Heart left ventricle (tissue), 13 donors: ENCODE measurements at regions not wholly inside any gene's neighbourhood (a gene's known extent, or its start where the extent isn't known, plus 50 kb on each side); places are given as distances from the start of the nearest gene placed in this dataset.

Source experiments
- CTCF ChIP-seq, 12 donors: fragments of 200-600 bp; sonication (generic) in 4 of 12; IDR thresholded peaks; one replicate each; pipeline versions ENCODE4 v1.5.0 to v1.8.0; 2018 to 2022; ENCODE audit warnings: antibody characterized with exemption in 12 of 12, mild to moderate bottlenecking in 5 of 12
- POLR2A ChIP-seq, 2 donors: fragments of 450-650 bp; IDR thresholded peaks; one replicate each; pipeline ENCODE4 v1.6.1; 2017; ENCODE audit warnings: antibody characterized with exemption in 2 of 2, mild to moderate bottlenecking in 2 of 2, moderate library complexity in 2 of 2
- donor health status: ischemic (EF 13 %, LVEDD 7.1; RV severe dilation, severe dysfunction).
- donor health status: DM: no; HTN: yes; CAD: no.
- donor health status: DM: no; HTN: no; CAD: no.
- donor health status: ischemic (EF 25% LVEDD 6.9; RV normal size, moderate dysfunction).
- donor health status: ischemic (EF 25% LVEDD 5.7; RV mildly dilated, moderate dysfunction).
- donor health status: ischemic (EF 35%, LVEDD 5.7; RV mildly dilated, moderate dysfunction).
- donor health status: nonischemic (EF 11% LVEDD 7.7; RV severe dilation, severe dysfunction).
- donor health status: DM: yes; HTN: yes; CAD: no.
- donor health status: PGD.
- donor health status: ischemic (EF 29% LVEDD 5.4; RV normal size, mild dysfunction).
- donor health status: nonischemic (EF 23%, LVEDD 6.1; RV moderate dilation, normal function).

DNA sequence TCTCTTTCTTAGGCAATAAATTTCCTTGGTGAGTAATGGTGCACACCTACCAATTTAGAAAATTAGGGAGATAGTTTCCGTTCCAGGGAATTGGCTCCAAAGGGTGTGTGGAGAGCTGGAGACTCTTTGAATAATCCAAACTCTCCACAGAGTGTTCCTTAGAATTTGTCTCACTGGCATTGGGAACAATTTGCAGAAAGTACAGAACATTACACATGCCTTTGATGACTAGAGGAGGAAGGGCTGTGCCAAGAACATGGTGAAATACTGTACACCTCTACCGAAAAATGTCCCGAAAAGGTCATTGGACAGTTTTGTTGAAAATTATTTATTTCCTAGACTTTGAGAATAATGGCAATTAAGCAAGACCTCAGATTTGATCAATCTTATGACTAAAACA lies 214.2 kb upstream of the MPDZ start:
- TF ChIP-seq CTCF (IDR thresholded peaks at IDR 0.05) = no peak
- no peak for TF ChIP-seq POLR2A (IDR thresholded peaks at IDR 0.05)
